H1 (cell line): ENCODE measurements at regions not wholly inside any gene's neighbourhood (a gene's known extent, or its start where the extent isn't known, plus 50 kb on each side); places are given as distances from the start of the nearest gene placed in this dataset.

ENCODE experiments used
- CTCF ChIA-PET: fragments of 300-600 bp; sonication (Branson Sonifier 250); formaldehyde crosslinking; loops from one replicate; lab custom pipeline; 2021; ENCODE audit not compliant: partially characterized antibody; lab: Charles Lee
- POLR2A ChIA-PET: fragments of 300-600 bp; sonication (Branson Sonifier 250); formaldehyde crosslinking; loops from one replicate; lab custom pipeline; 2021; ENCODE audit warnings: inconsistent platforms; ENCODE audit not compliant: partially characterized antibody; lab: Charles Lee
- DNase-seq, 2 experiments: peaks; one replicate each; pipeline versions ENCODE4 v3.0.0 to v3.0.0-alpha.2; 2010 to 2022; ENCODE audit warnings: low spot score in 2 of 2, low read depth in 1 of 2, mixed read lengths in 1 of 2
- FAIRE-seq: peaks from 2 replicates; lab custom pipeline; 2011; peaks lifted over from hg19 to GRCh38; lab: Jason Lieb, UNC
- H2AFZ ChIP-seq: 2 replicates; pipeline ENCODE4 v1.8.1; 2012; ENCODE audit warnings: low read length, inconsistent platforms
- H2AK5ac ChIP-seq: 2 replicates; pipeline ENCODE4 v1.6.1; 2013; ENCODE audit warnings: low read depth, low read length
- H2BK120ac ChIP-seq: replicated peaks from 2 replicates; pipeline ENCODE3; 2013; ENCODE audit warnings: low read depth, low read length, inconsistent platforms
- H2BK12ac ChIP-seq: 2 replicates; pipeline ENCODE4 v1.6.1; 2013; ENCODE audit warnings: low read depth, low read length
- H2BK15ac ChIP-seq: 2 replicates; pipeline ENCODE4 v1.6.1; 2013; ENCODE audit warnings: low read length
- H2BK20ac ChIP-seq: 2 replicates; pipeline ENCODE4 v1.6.1; 2013; ENCODE audit warnings: low read length
- H2BK5ac ChIP-seq: 2 replicates; pipeline ENCODE4 v1.6.1; 2013; ENCODE audit warnings: low read depth, low read length
- H3K14ac ChIP-seq: 2 replicates; pipeline ENCODE4 v1.6.1; 2013; ENCODE audit warnings: inconsistent platforms; ENCODE audit not compliant: insufficient read length
- H3K18ac ChIP-seq: 2 replicates; pipeline ENCODE4 v1.6.1; 2013; ENCODE audit warnings: low read length; ENCODE audit errors: extremely low read depth
- H3K23ac ChIP-seq: 2 replicates; pipeline ENCODE4 v1.6.1; 2013; ENCODE audit warnings: inconsistent platforms; ENCODE audit not compliant: insufficient read length
- H3K23me2 ChIP-seq: 2 replicates; pipeline ENCODE4 v1.6.1; 2013; ENCODE audit warnings: low read depth, low read length
- H3K27ac ChIP-seq: 2 replicates; pipeline ENCODE4 v1.6.1; 2011; ENCODE audit warnings: low read depth, low read length, inconsistent platforms
- H3K27me3 ChIP-seq, 4 experiments: replicated peaks in 1 of 4; 1 replicate in 1 of 4; 2 replicates in 3 of 4; pipeline versions ENCODE4 v1.6.1 to v1.8.1; 2011 to 2013; ENCODE audit warnings: low read length in 3 of 4, mild to moderate bottlenecking in 3 of 4, inconsistent platforms in 2 of 4, mixed read lengths in 2 of 4, moderate library complexity in 1 of 4; ENCODE audit not compliant: control insufficient read depth in 3 of 4, insufficient read depth in 3 of 4; ENCODE audit errors: extremely low read depth in 1 of 4
- H3K36me3 ChIP-seq, 4 experiments: 2 replicates each; pipeline versions ENCODE4 v1.6.1 to v1.8.1; 2011 to 2013; ENCODE audit warnings: mild to moderate bottlenecking in 4 of 4, low read length in 3 of 4, moderate library complexity in 2 of 4, control low read depth in 1 of 4, inconsistent platforms in 1 of 4; ENCODE audit not compliant: insufficient read depth in 4 of 4, control insufficient read depth in 2 of 4
- H3K4ac ChIP-seq: replicated peaks from 2 replicates; pipeline ENCODE3; 2013; ENCODE audit warnings: low read length, low read depth, mixed read lengths, inconsistent platforms; ENCODE audit not compliant: insufficient read length
- H3K4me1 ChIP-seq, 4 experiments: replicated peaks in 1 of 4; 1 replicate in 1 of 4; 2 replicates in 3 of 4; pipeline versions ENCODE4 v1.6.1 to v1.8.1; 2011 to 2013; ENCODE audit warnings: low read length in 3 of 4, inconsistent platforms in 2 of 4, mixed read lengths in 1 of 4; ENCODE audit not compliant: insufficient read depth in 4 of 4, control insufficient read depth in 3 of 4
- H3K4me2 ChIP-seq, 2 experiments: 2 replicates each; pipeline versions ENCODE4 v1.6.1 to v1.8.1; 2011 to 2013; ENCODE audit warnings: low read depth in 2 of 2, low read length in 2 of 2, control low read depth in 1 of 2, inconsistent platforms in 1 of 2, mild to moderate bottlenecking in 1 of 2; ENCODE audit not compliant: insufficient read depth in 1 of 2
- H3K4me3 ChIP-seq, 4 experiments: fragments of 200-600, 300-600 bp in 1 of 4; sonication (generic), shearing (Covaris generic), sonication (Bioruptor Twin) in 1 of 4; 2 replicates each; pipeline versions ENCODE4 v1.5.1 to v1.8.1; 2011 to 2016; ENCODE audit warnings: low read length in 4 of 4, low read depth in 3 of 4, control low read depth in 2 of 4, inconsistent platforms in 2 of 4, mild to moderate bottlenecking in 2 of 4, mixed read lengths in 1 of 4, moderate library complexity in 1 of 4; ENCODE audit not compliant: insufficient read depth in 2 of 4; ENCODE audit errors: extremely low read depth in 1 of 4
- H3K56ac ChIP-seq: replicated peaks from 2 replicates; pipeline ENCODE3; 2013; ENCODE audit warnings: low read depth, mild to moderate bottlenecking, mixed read lengths, low read length, inconsistent platforms; ENCODE audit not compliant: insufficient read length
- H3K79me1 ChIP-seq: 2 replicates; pipeline ENCODE4 v1.6.1; 2013; ENCODE audit warnings: low read depth, low read length, control low read depth
- H3K79me2 ChIP-seq, 2 experiments: 2 replicates each; pipeline versions ENCODE4 v1.6.1 to v1.8.1; 2012 to 2013; ENCODE audit warnings: low read length in 2 of 2, mild to moderate bottlenecking in 2 of 2, inconsistent platforms in 1 of 2; ENCODE audit not compliant: insufficient read depth in 2 of 2, control insufficient read depth in 1 of 2
- H3K9ac ChIP-seq, 4 experiments: replicated peaks in 1 of 4; 1 replicate in 1 of 4; 2 replicates in 3 of 4; pipeline versions ENCODE4 v1.6.1 to v1.8.1; 2011 to 2013; ENCODE audit warnings: low read depth in 3 of 4, low read length in 3 of 4, control low read depth in 2 of 4, mild to moderate bottlenecking in 2 of 4, moderate library complexity in 2 of 4, inconsistent platforms in 1 of 4; ENCODE audit errors: extremely low read depth in 1 of 4
- H3K9me3 ChIP-seq, 2 experiments: 2 replicates each; pipeline versions ENCODE4 v1.6.1 to v1.8.1; 2012 to 2013; ENCODE audit warnings: mild to moderate bottlenecking in 2 of 2, moderate library complexity in 2 of 2, control low read depth in 1 of 2, inconsistent platforms in 1 of 2, low read depth in 1 of 2, low read length in 1 of 2, mixed read lengths in 1 of 2; ENCODE audit not compliant: insufficient read depth in 2 of 2
- H4K20me1 ChIP-seq, 2 experiments: replicated peaks in 1 of 2; 2 replicates each; pipeline versions ENCODE3 to v1.8.1; 2011 to 2013; ENCODE audit warnings: inconsistent platforms in 2 of 2, low read length in 2 of 2, mild to moderate bottlenecking in 1 of 2; ENCODE audit not compliant: insufficient read depth in 2 of 2, control insufficient read depth in 1 of 2
- H4K5ac ChIP-seq: 2 replicates; pipeline ENCODE4 v1.6.1; 2013; ENCODE audit warnings: low read length, low read depth, mixed read lengths, inconsistent platforms; ENCODE audit not compliant: insufficient read length
- H4K8ac ChIP-seq: 2 replicates; pipeline ENCODE4 v1.8.0; 2013; ENCODE audit warnings: mild to moderate bottlenecking, moderate library complexity, low read length, inconsistent platforms; ENCODE audit not compliant: insufficient read depth; ENCODE audit errors: extremely low read depth
- H4K91ac ChIP-seq: replicated peaks from 2 replicates; pipeline ENCODE3; 2013; ENCODE audit warnings: low read length, mixed read lengths, inconsistent platforms; ENCODE audit not compliant: insufficient read length
- ATF2 ChIP-seq: IDR thresholded peaks from 2 replicates; pipeline ENCODE4 v1.6.1; 2012; ENCODE audit warnings: low read length, inconsistent platforms
- CBX5 ChIP-seq: fragments of 300-800, 300-1000 bp; sonication (generic); IDR thresholded peaks from 2 replicates; pipeline ENCODE4 v1.7.1; 2016; ENCODE audit warnings: antibody characterized with exemption, low read length, low read depth
- CHD2 ChIP-seq: IDR thresholded peaks from 2 replicates; pipeline ENCODE4 v1.6.1; 2012; ENCODE audit warnings: low read length, improper control_type of control experiment
- EGR1 ChIP-seq: IDR thresholded peaks from 2 replicates; pipeline ENCODE4 v1.6.1; 2011; ENCODE audit warnings: low read depth, low read length, borderline replicate concordance
- MAFK ChIP-seq: IDR thresholded peaks from 2 replicates; pipeline ENCODE4 v1.6.1; 2012; ENCODE audit warnings: low read depth, mild to moderate bottlenecking, improper control_type of control experiment, low read length
- RAD21 ChIP-seq, 2 experiments: IDR thresholded peaks in 1 of 2; conservative IDR thresholded peaks in 1 of 2; 2 replicates each; pipeline ENCODE4 v1.6.1; 2011; ENCODE audit warnings: low read depth in 2 of 2, low read length in 2 of 2, improper control_type of control experiment in 1 of 2, inconsistent platforms in 1 of 2, mild to moderate bottlenecking in 1 of 2, moderate library complexity in 1 of 2
- RNF2 ChIP-seq: fragments of 200-900, 300-1000 bp; sonication (generic); IDR thresholded peaks from 2 replicates; pipeline ENCODE4 v1.7.1; 2016; ENCODE audit warnings: borderline replicate concordance, low read depth, mild to moderate bottlenecking, antibody characterized with exemption, low read length; ENCODE audit not compliant: poor library complexity, severe bottlenecking; ENCODE audit errors: missing control alignments
- SP1 ChIP-seq: IDR thresholded peaks from 2 replicates; pipeline ENCODE4 v1.6.1; 2011; ENCODE audit warnings: low read depth, low read length
- TBP ChIP-seq: IDR thresholded peaks from 2 replicates; pipeline ENCODE4 v1.6.1; 2011; ENCODE audit warnings: low read depth, low read length, improper control_type of control experiment
- WGBS, 2 experiments: shearing (Covaris generic) in 1 of 2; methylation state at CpG; one replicate each; pipeline versions ENCODE4 v1.1.6 to v1.1.7; 2013 to 2015; ENCODE audit warnings: low lambda C conversion rate in 2 of 2, mixed read lengths in 2 of 2, inconsistent platforms in 1 of 2, low coverage in 1 of 2, missing lambda C conversion rate in 1 of 2; ENCODE audit not compliant: insufficient replicate concordance in 2 of 2, insufficient coverage in 1 of 2, insufficient read length in 1 of 2; ENCODE audit errors: extremely low coverage in 1 of 2, missing lambda C conversion rate in 1 of 2; 5-methylcytosine and 5-hydroxymethylcytosine counted together

DNA sequence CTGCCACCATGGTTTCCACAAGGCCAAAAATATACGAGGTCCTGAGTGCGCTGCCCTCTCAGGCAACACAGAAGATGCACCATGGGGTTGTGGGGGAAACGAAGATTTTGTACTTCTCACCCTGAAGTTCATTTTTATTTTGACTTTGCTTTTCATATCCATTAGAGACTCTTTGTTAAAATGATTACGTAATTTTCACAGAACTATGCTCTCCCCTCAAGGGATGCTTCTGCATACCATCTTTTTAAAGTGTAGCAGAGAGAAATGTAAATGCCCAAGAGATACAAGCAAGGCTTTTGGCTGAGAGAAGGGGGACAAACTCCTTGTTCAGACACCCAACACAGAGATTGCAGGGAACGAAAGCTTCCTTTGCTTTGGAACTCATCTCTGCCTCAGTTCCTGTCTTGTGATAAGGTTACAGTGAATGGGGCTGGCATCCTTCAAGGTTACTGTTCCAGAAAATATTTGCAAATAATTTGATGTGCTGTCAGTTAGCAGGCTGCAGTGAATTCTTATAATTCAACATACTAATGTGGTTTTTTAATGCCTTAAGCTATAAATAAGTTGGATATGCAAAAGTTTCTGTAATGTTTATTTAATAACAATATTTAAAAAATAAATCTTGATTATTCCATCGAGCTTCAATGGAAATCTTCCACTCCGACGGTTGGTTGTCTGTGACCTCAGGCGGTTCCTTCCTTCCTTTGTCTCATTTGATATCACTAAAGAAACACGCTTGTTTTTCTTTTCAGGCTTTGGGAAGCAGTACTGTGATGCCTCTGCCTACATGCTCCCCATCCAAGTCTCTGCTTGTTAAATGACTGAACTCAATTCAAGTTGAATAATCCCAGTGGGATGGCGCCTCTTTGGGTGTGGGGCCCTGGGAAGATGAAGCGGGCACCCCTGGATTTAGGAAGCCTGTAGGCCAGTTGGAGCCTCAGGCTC lies 209.3 kb upstream of the CTBP2 start:
- Histone ChIP-seq H2BK15ac (no peak overlapping the region), H3K56ac (no peak overlapping the region), H3K27me3 (peaks cover 0 to 3% (median 0%) of the 10 kb centered on the region in 4 experiments; a peak in 2 of 7 replicates), H3K79me1 (no peaks in the 10 kb centered on the region), H3K4me2 (no peak overlapping the region), H2AK5ac (no peak overlapping the region), H2AFZ (peak overlapping the region; percentile 42; the same call in 1 of the 2 replicates), H3K27ac (no peak overlapping the region), H3K4me3 (no peak overlapping the region), H3K4me1 (peaks cover 0 to 2% (median 0%) of the 10 kb centered on the region in 4 experiments; a peak in 1 of 7 replicates), H3K36me3 (no peaks in the 10 kb centered on the region), H4K20me1 (no peaks in the 10 kb centered on the region), H4K8ac (no peak overlapping the region; the same call in 1 of the 2 replicates), H3K4ac (no peak overlapping the region), H2BK5ac (no peak overlapping the region), H3K23ac (no peak overlapping the region), H3K9me3 (no peaks in the 10 kb centered on the region), H3K18ac (no peak overlapping the region), H3K79me2 (no peaks in the 10 kb centered on the region; a peak in 1 of 4 replicates), H4K91ac (no peak overlapping the region), H3K23me2 (no peaks in the 10 kb centered on the region), H2BK120ac (no peak overlapping the region), H4K5ac (no peak overlapping the region), H3K14ac (no peak overlapping the region), H2BK12ac (no peak overlapping the region), H2BK20ac (no peak overlapping the region), H3K9ac (no peak overlapping the region)
- POLR2A ChIA-PET = no interaction called here
- 87% methylated on average over 12 of the region's 12 CpGs; no CpG with 5 or more reads in 1 of the 2 experiments for WGBS, 2 experiments
- DNase-seq (no peak), FAIRE-seq (no peak)
- CTCF ChIA-PET = interaction anchor here (0.7 to 2.4 kb wide), 12 partner anchors 9 to 183 kb away, joined by 3 to 12 read pairs (median 4); no protein-coding TSS in a partner anchor
- TF ChIP-seq ATF2 (no peak), CBX5 (no peak), RAD21 (IDR thresholded peaks at IDR 0.05 in 1 of 2, conservative IDR thresholded peaks at IDR 0.05 in 1 of 2; ENCODE audit: low read depth in 2 of 2, low read length in 2 of 2) (no peak), MAFK (no peak), TBP (no peak), CHD2 (no peak), EGR1 (no peak), RNF2 (no peak), SP1 (no peak)
